ENCODE measurements at regions not wholly inside any gene's neighbourhood (a gene's known extent, or its start where the extent isn't known, plus 50 kb on each side); places are given as distances from the start of the nearest gene placed in this dataset.

DNA sequence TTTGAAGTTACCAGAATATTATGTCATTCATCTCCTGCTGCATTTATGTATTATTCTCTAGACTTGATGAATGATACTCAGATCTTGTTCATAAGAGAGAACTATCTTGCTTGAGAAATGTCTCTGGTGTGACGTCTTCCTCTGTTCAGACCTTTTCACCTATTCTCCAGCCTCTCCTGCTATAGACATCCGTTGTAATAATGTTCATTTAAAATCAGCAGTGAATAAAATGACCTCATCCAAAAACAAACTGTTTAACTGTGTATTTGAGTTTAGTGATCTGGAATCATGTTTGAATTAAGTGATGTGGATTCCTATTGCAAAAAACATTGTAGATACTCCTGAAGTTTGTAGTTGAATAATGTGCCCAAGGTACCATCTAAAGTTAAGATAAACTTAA, 487.1 kb downstream of the PCNX1 start:
- Histone ChIP-seq H3K36me3 (ENCODE audit: low read depth, low read length) (no peaks in the 10 kb centered on the region), H3K27ac (ENCODE audit: low read length) (no peak overlapping the region), H3F3A (ENCODE audit: low read length, unreplicated experiment) (no peaks in the 10 kb centered on the region), H3K4me3 (ENCODE audit: low read length) (no peak overlapping the region), H3K9ac (ENCODE audit: low read length) (no peak overlapping the region), H2AFZ (ENCODE audit: low read length) (no peak overlapping the region), H3K79me2 (ENCODE audit: low read length) (peaks cover 91% of the 10 kb centered on the region), H3K9me3 (ENCODE audit: low read length) (no peaks in the 10 kb centered on the region), H3K4me1 (ENCODE audit: insufficient read depth, low read length) (peaks cover 10% of the 10 kb centered on the region; the same call in 1 of the 2 replicates), H3K9me2 (replicated peaks; ENCODE audit: low read length) (no peaks in the 10 kb centered on the region), H3K4me2 (ENCODE audit: low read length) (no peak overlapping the region), H3K27me3 (ENCODE audit: low read length) (no peaks in the 10 kb centered on the region), H4K20me1 (ENCODE audit: low read length) (0 out of 2 replicates have a peak, but pooled peaks cover 7% of the 10 kb centered on the region)
- CTCF ChIA-PET = no interaction called here
- ATAC-seq (peak; percentile 85), DNase-seq (no peak)
- intact Hi-C loops (cut with micrococcal nuclease) = no loop called here
- no TSS peak for BruUV-seq (replicated peaks)
- TF ChIP-seq EZH2 (IDR thresholded peaks at IDR 0.05; ENCODE audit: low read length, unreplicated experiment) = no peak
- TF ChIP-seq, protein P1, sequence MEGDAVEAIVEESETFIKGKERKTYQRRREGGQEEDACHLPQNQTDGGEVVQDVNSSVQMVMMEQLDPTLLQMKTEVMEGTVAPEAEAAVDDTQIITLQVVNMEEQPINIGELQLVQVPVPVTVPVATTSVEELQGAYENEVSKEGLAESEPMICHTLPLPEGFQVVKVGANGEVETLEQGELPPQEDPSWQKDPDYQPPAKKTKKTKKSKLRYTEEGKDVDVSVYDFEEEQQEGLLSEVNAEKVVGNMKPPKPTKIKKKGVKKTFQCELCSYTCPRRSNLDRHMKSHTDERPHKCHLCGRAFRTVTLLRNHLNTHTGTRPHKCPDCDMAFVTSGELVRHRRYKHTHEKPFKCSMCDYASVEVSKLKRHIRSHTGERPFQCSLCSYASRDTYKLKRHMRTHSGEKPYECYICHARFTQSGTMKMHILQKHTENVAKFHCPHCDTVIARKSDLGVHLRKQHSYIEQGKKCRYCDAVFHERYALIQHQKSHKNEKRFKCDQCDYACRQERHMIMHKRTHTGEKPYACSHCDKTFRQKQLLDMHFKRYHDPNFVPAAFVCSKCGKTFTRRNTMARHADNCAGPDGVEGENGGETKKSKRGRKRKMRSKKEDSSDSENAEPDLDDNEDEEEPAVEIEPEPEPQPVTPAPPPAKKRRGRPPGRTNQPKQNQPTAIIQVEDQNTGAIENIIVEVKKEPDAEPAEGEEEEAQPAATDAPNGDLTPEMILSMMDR (conservative IDR thresholded peaks at IDR 0.05; ENCODE audit: low read depth, low read length) = no peak
- no peak for TF ChIP-seq EZH2phosphoT487 (IDR thresholded peaks at IDR 0.05; ENCODE audit: borderline replicate concordance, low read length)
- POLR2A ChIA-PET (ENCODE audit: unreplicated experiment) = interaction anchor here (0.6 kb wide), 1 partner anchor 362 kb away, joined by 6 read pairs; no protein-coding TSS in a partner anchor

DNA sequence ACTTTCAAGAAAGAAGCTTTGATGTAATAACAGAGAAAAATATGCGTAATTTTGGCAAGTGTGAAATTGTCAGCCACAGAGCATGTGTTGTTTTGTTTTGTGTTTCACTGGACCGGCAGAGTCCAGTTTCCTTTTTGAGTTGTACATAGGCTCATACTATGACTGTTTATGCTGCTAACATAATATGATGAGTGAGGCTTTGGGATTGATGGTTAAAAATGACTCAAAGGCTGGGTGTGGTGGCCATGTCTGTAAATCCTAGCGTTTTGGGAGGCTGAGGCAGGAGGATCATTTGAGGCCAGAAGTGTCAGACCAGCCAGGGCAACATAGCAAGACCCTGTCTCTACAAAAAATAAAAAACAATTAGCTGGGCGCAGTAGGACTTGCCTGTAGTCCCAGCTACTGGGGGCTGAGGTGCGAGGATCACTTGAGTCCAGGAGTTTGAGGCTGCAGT, 487.9 kb downstream of the PCNX1 start:
- no peak overlapping the region for H3K4me2 ChIP-seq (ENCODE audit: low read length)
- H4K20me1 ChIP-seq (ENCODE audit: low read length) = 0 out of 2 replicates have a peak, but pooled peaks cover 7% of the 10 kb centered on the region
- peaks cover 10% of the 10 kb centered on the region; the same call in 1 of the 2 replicates for H3K4me1 ChIP-seq (ENCODE audit: insufficient read depth, low read length)
- intact Hi-C loops (cut with micrococcal nuclease) = no loop called here
- TF ChIP-seq, protein P1 (conservative IDR thresholded peaks at IDR 0.05; ENCODE audit: low read depth, low read length) = no peak
- TF ChIP-seq EZH2phosphoT487 (IDR thresholded peaks at IDR 0.05; ENCODE audit: borderline replicate concordance, low read length) (no peak), EZH2 (IDR thresholded peaks at IDR 0.05; ENCODE audit: low read length, unreplicated experiment) (no peak)
- H3K36me3 ChIP-seq (ENCODE audit: low read depth, low read length) = no peaks in the 10 kb centered on the region
- BruUV-seq (replicated peaks) = no TSS peak
- no peaks in the 10 kb centered on the region for H3K27me3 ChIP-seq (ENCODE audit: low read length)
- no peak for DNase-seq
- no peak overlapping the region for H2AFZ ChIP-seq (ENCODE audit: low read length)
- peaks cover 88% of the 10 kb centered on the region for H3K79me2 ChIP-seq (ENCODE audit: low read length)
- no peak overlapping the region for H3K9ac ChIP-seq (ENCODE audit: low read length)
- no peak overlapping the region for H3K27ac ChIP-seq (ENCODE audit: low read length)
- H3K4me3 ChIP-seq (ENCODE audit: low read length) = no peak overlapping the region
- ATAC-seq = no peak
- H3K9me3 ChIP-seq (ENCODE audit: low read length) = no peaks in the 10 kb centered on the region
- POLR2A ChIA-PET (ENCODE audit: unreplicated experiment) = interaction anchor here (0.6 kb wide), 1 partner anchor 361 kb away, joined by 6 read pairs; no protein-coding TSS in a partner anchor
- no peaks in the 10 kb centered on the region for H3K9me2 ChIP-seq (replicated peaks; ENCODE audit: low read length)
- no peaks in the 10 kb centered on the region for H3F3A ChIP-seq (ENCODE audit: low read length, unreplicated experiment)
- CTCF ChIA-PET = no interaction called here

DNA sequence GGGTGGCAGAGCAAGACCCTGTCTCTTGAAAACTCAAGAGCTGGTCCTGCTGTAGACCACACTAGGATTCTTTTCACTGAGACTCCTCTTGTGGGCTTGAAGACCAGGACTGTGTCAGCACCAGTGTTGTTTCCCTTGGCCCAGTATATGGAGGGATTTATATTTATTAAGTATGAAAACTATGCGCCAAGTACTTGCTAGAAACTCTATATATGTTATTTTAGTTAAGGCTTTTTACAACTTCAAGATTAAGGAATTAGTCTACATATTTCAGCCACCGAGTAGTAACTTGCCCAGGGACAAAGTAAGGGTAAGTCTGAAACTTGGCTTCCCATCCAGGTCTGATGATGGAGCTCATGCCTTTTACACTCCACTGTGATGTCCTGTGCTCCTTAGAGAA, 488.4 kb downstream of the PCNX1 start:
- no peaks in the 10 kb centered on the region for H3K9me2 ChIP-seq (replicated peaks; ENCODE audit: low read length)
- TF ChIP-seq EZH2phosphoT487 (IDR thresholded peaks at IDR 0.05; ENCODE audit: borderline replicate concordance, low read length) (no peak), EZH2 (IDR thresholded peaks at IDR 0.05; ENCODE audit: low read length, unreplicated experiment) (no peak)
- TF ChIP-seq, protein P1 (conservative IDR thresholded peaks at IDR 0.05; ENCODE audit: low read depth, low read length) = no peak
- ChIA-PET CTCF (no interaction called here), POLR2A (ENCODE audit: unreplicated experiment) (no interaction called here)
- no TSS peak for BruUV-seq (replicated peaks)
- no peaks in the 10 kb centered on the region for H3F3A ChIP-seq (ENCODE audit: low read length, unreplicated experiment)
- H2AFZ ChIP-seq (ENCODE audit: low read length) = no peak overlapping the region
- no peak for DNase-seq
- peaks cover 87% of the 10 kb centered on the region for H3K79me2 ChIP-seq (ENCODE audit: low read length)
- H3K27ac ChIP-seq (ENCODE audit: low read length) = no peak overlapping the region
- no peak overlapping the region for H3K4me3 ChIP-seq (ENCODE audit: low read length)
- H3K36me3 ChIP-seq (ENCODE audit: low read depth, low read length) = no peaks in the 10 kb centered on the region
- H4K20me1 ChIP-seq (ENCODE audit: low read length) = peaks cover 8% of the 10 kb centered on the region; the same call in 1 of the 2 replicates
- H3K27me3 ChIP-seq (ENCODE audit: low read length) = no peaks in the 10 kb centered on the region
- no peak overlapping the region for H3K4me2 ChIP-seq (ENCODE audit: low read length)
- peaks cover 10% of the 10 kb centered on the region; the same call in 1 of the 2 replicates for H3K4me1 ChIP-seq (ENCODE audit: insufficient read depth, low read length)
- H3K9me3 ChIP-seq (ENCODE audit: low read length) = no peaks in the 10 kb centered on the region
- no peak for ATAC-seq
- intact Hi-C loops (cut with micrococcal nuclease) = no loop called here
- H3K9ac ChIP-seq (ENCODE audit: low read length) = no peak overlapping the region
